Jurkat, Clone E6-1 (cell line): ENCODE measurements at regions not wholly inside any gene's neighbourhood (a gene's known extent, or its start where the extent isn't known, plus 50 kb on each side); places are given as distances from the start of the nearest gene placed in this dataset.

Experiments
- DNase-seq: peaks from one replicate; pipeline ENCODE4 v3.0.0-alpha.2; 2011; ENCODE audit warnings: low read depth, low spot score
- H3K4me3 ChIP-seq: 2 replicates; pipeline ENCODE4 v1.5.1; 2011; ENCODE audit warnings: mild to moderate bottlenecking, low read length, control low read depth, moderate library complexity

- DNase-seq = no peak
- H3K4me3 ChIP-seq = no peak overlapping the region
Measured at GRCh38 chr16:82226327-82226726, 56.3 kb upstream of the MPHOSPH6 start.

GRCh38 chr16:82224821-82225220 is 54.8 kb upstream of the MPHOSPH6 start:
- H3K4me3 ChIP-seq = no peak overlapping the region
- DNase-seq = no peak

GRCh38 chr16:82220541-82220940 is 50.5 kb upstream of the MPHOSPH6 start:
- no peak for DNase-seq
- H3K4me3 ChIP-seq = no peak overlapping the region
